ENCODE measurements at regions not wholly inside any gene's neighbourhood (a gene's known extent, or its start where the extent isn't known, plus 50 kb on each side); places are given as distances from the start of the nearest gene placed in this dataset.

GRCh38 chrX:82912382-82912781 lies 595.7 kb upstream of the POU3F4 start:
- Histone ChIP-seq H3K4me1 (ENCODE audit: insufficient read depth, low read length) (no peaks in the 10 kb centered on the region), H3K36me3 (ENCODE audit: insufficient read depth, low read length) (no peaks in the 10 kb centered on the region), H3K9me3 (ENCODE audit: low read length) (no peaks in the 10 kb centered on the region), H3K27ac (ENCODE audit: low read depth, low read length) (no peak overlapping the region), H3K27me3 (ENCODE audit: insufficient read depth, low read length, poor library complexity, severe bottlenecking) (no peaks in the 10 kb centered on the region), H3K4me3 (ENCODE audit: low read length) (no peak overlapping the region)
- POLR2A ChIA-PET, result no interaction called here
- no peak overlapping the region for H3K27ac Mint-ChIP-seq
- no peak for DNase-seq
- no peak overlapping the region for H3K4me3 Mint-ChIP-seq
- CTCF ChIA-PET, result no interaction called here
- no peaks in the 10 kb centered on the region for H3K27me3 Mint-ChIP-seq
- no peaks in the 10 kb centered on the region for H3K4me1 Mint-ChIP-seq
- H3K9me3 Mint-ChIP-seq, result no peaks in the 10 kb centered on the region
- no peaks in the 10 kb centered on the region for H3K36me3 Mint-ChIP-seq

DNA sequence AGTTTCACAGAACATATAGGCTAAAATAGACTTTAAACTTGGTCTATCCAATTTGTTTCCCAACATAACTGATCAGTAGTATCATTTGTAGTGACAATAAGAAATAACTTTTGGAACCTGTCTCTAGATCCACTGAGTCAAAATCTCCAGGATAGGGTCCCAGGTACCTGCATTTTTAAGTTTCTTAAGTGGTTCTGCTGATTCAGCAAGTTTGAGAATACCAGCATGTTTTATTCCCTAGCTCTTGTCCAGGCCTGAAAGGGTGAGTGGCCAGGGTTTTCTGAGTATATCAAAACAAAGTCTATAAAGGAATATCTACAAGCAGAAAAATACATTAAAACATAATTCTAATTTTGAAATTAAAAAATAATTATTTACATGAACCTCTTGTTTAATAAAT lies 573.1 kb upstream of the POU3F4 start:
- DNase-seq, result no peak
- H3K4me3 Mint-ChIP-seq, result no peak overlapping the region
- no peaks in the 10 kb centered on the region for H3K4me1 Mint-ChIP-seq
- Histone ChIP-seq H3K27ac (ENCODE audit: low read depth, low read length) (no peak overlapping the region), H3K4me1 (ENCODE audit: insufficient read depth, low read length) (no peaks in the 10 kb centered on the region), H3K27me3 (ENCODE audit: insufficient read depth, low read length, poor library complexity, severe bottlenecking) (no peaks in the 10 kb centered on the region), H3K9me3 (ENCODE audit: low read length) (no peaks in the 10 kb centered on the region), H3K4me3 (ENCODE audit: low read length) (no peak overlapping the region), H3K36me3 (ENCODE audit: insufficient read depth, low read length) (no peaks in the 10 kb centered on the region)
- H3K36me3 Mint-ChIP-seq, result no peaks in the 10 kb centered on the region
- peaks cover 0 to 2% (median 0%) of the 10 kb centered on the region in 5 donors for H3K9me3 Mint-ChIP-seq
- POLR2A ChIA-PET, result no interaction called here
- no peak overlapping the region for H3K27ac Mint-ChIP-seq
- H3K27me3 Mint-ChIP-seq, result no peaks in the 10 kb centered on the region
- CTCF ChIA-PET, result no interaction called here

- Mint-ChIP-seq H3K27ac (no peak overlapping the region), H3K4me3 (no peak overlapping the region), H3K9me3 (peaks cover 0 to 16% (median 9%) of the 10 kb centered on the region in 5 donors), H3K4me1 (no peaks in the 10 kb centered on the region), H3K36me3 (no peaks in the 10 kb centered on the region), H3K27me3 (peaks cover 0 to 4% of the 10 kb centered on the region in 2 donors)
- Histone ChIP-seq H3K27ac (ENCODE audit: low read depth, low read length) (no peak overlapping the region), H3K27me3 (ENCODE audit: insufficient read depth, low read length, poor library complexity, severe bottlenecking) (no peaks in the 10 kb centered on the region), H3K9me3 (ENCODE audit: low read length) (no peaks in the 10 kb centered on the region), H3K4me1 (ENCODE audit: insufficient read depth, low read length) (no peaks in the 10 kb centered on the region), H3K36me3 (ENCODE audit: insufficient read depth, low read length) (no peaks in the 10 kb centered on the region), H3K4me3 (ENCODE audit: low read length) (no peak overlapping the region)
- ChIA-PET POLR2A (no interaction called here), CTCF (no interaction called here)
- no peak for DNase-seq
These were observed 562.8 kb upstream of the POU3F4 start for GRCh38 chrX:82945332-82945731.

DNA sequence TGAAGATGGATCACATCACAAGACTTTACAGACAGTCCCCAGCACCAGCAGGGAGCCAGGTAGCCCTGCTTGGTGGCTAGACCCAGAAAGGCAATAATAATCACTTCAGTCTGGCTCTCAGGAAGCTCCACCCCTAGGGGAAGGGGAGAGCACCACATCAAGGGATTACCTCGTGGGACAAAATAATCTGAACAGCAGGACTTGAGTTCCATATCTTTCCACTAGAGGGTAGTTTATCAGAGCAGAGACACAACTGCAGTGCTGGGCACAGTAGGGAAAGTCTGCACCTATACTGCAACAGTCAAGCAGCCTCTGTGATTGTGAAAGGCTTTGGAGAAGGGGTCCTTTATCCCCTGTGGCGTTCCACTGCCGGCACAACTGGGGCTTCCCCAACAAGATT lies 547.0 kb upstream of the POU3F4 start:
- peaks cover 0 to 6% (median 0%) of the 10 kb centered on the region in 5 donors for H3K9me3 Mint-ChIP-seq
- H3K4me3 Mint-ChIP-seq, result no peak overlapping the region
- Histone ChIP-seq H3K27ac (ENCODE audit: low read depth, low read length) (no peak overlapping the region), H3K9me3 (ENCODE audit: low read length) (no peaks in the 10 kb centered on the region), H3K4me1 (ENCODE audit: insufficient read depth, low read length) (no peaks in the 10 kb centered on the region), H3K27me3 (ENCODE audit: insufficient read depth, low read length, poor library complexity, severe bottlenecking) (no peaks in the 10 kb centered on the region), H3K36me3 (ENCODE audit: insufficient read depth, low read length) (no peaks in the 10 kb centered on the region), H3K4me3 (ENCODE audit: low read length) (no peak overlapping the region)
- CTCF ChIA-PET, result no interaction called here
- peaks cover 0 to 2% of the 10 kb centered on the region in 2 donors for H3K27me3 Mint-ChIP-seq
- no peaks in the 10 kb centered on the region for H3K4me1 Mint-ChIP-seq
- peak overlapping the region in 1 of 8 donors; percentile 36 for H3K27ac Mint-ChIP-seq
- DNase-seq, result no peak
- POLR2A ChIA-PET, result no interaction called here
- no peaks in the 10 kb centered on the region for H3K36me3 Mint-ChIP-seq

DNA sequence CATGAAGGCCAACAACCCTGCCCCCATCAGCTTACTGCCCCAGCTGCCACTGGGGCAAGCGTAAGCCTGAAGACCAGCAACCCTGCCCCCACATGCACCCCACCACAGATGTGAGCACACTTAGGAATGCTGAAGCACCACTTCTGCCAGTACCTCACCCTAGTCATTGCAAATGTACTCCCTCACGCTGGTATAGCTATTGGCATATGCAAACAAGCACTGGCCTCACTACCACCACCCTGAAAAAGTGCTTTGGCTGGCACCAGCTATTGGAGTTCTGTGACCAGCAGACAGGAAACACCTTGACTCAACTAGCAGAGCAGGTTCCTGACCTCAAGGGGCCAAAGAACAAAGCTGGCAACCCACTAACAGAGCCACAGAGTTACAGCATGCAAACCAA lies 534.4 kb upstream of the POU3F4 start:
- H3K27me3 ChIP-seq (ENCODE audit: insufficient read depth, low read length, poor library complexity, severe bottlenecking), result no peaks in the 10 kb centered on the region
- no peak overlapping the region for H3K4me3 Mint-ChIP-seq
- no peak overlapping the region for H3K27ac ChIP-seq (ENCODE audit: low read depth, low read length)
- H3K27me3 Mint-ChIP-seq, result peaks cover 0 to 2% of the 10 kb centered on the region in 2 donors
- H3K27ac Mint-ChIP-seq, result no peak overlapping the region
- H3K4me1 Mint-ChIP-seq, result no peaks in the 10 kb centered on the region
- ChIA-PET CTCF (no interaction called here), POLR2A (no interaction called here)
- H3K36me3 Mint-ChIP-seq, result peaks cover 0 to 2% (median 0%) of the 10 kb centered on the region in 3 donors
- H3K4me3 ChIP-seq (ENCODE audit: low read length), result no peak overlapping the region
- H3K9me3 ChIP-seq (ENCODE audit: low read length), result no peaks in the 10 kb centered on the region
- H3K9me3 Mint-ChIP-seq, result no peaks in the 10 kb centered on the region
- no peaks in the 10 kb centered on the region for H3K4me1 ChIP-seq (ENCODE audit: insufficient read depth, low read length)
- no peak for DNase-seq
- no peaks in the 10 kb centered on the region for H3K36me3 ChIP-seq (ENCODE audit: insufficient read depth, low read length)

- Mint-ChIP-seq H3K36me3 (peaks cover 0 to 1% (median 0%) of the 10 kb centered on the region in 3 donors), H3K4me3 (no peak overlapping the region), H3K27me3 (peaks cover 0 to 5% of the 10 kb centered on the region in 2 donors), H3K27ac (no peak overlapping the region), H3K4me1 (no peaks in the 10 kb centered on the region), H3K9me3 (peaks cover 0 to 3% (median 0%) of the 10 kb centered on the region in 5 donors)
- Histone ChIP-seq H3K27me3 (ENCODE audit: insufficient read depth, low read length, poor library complexity, severe bottlenecking) (no peaks in the 10 kb centered on the region), H3K4me1 (ENCODE audit: insufficient read depth, low read length) (no peaks in the 10 kb centered on the region), H3K4me3 (ENCODE audit: low read length) (no peak overlapping the region), H3K27ac (ENCODE audit: low read depth, low read length) (no peak overlapping the region), H3K36me3 (ENCODE audit: insufficient read depth, low read length) (no peaks in the 10 kb centered on the region), H3K9me3 (ENCODE audit: low read length) (no peaks in the 10 kb centered on the region)
- CTCF ChIA-PET, result no interaction called here
- POLR2A ChIA-PET, result no interaction called here
- DNase-seq, result no peak
These were observed 509.9 kb upstream of the POU3F4 start for GRCh38 chrX:82998163-82998562.

DNA sequence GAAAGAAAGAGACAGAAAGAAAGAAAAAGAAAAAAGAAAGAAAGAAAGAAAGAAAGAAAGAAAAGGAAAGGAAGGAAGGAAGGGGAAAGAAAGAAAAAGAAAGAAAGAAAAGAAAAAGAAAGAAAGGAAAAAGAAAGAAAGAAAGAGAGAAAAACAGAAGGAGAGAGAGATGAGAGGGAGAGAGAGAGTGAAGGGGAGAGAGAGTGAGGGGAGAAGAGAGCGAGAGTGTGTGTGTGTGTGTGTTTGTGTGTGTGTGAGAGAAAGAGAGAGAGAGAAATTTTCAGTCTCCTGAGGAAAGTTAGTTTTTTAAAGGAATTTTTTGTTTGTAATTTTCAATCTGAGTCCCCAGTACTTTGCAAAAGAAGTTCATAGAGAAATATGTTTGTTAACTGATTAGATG lies 504.1 kb upstream of the POU3F4 start:
- Mint-ChIP-seq H3K36me3 (peaks cover 0 to 1% (median 0%) of the 10 kb centered on the region in 3 donors), H3K4me3 (no peak overlapping the region), H3K27ac (no peak overlapping the region), H3K4me1 (no peaks in the 10 kb centered on the region), H3K27me3 (no peaks in the 10 kb centered on the region), H3K9me3 (peaks cover 0 to 3% (median 0%) of the 10 kb centered on the region in 5 donors)
- no peaks in the 10 kb centered on the region for H3K4me1 ChIP-seq (ENCODE audit: insufficient read depth, low read length)
- no peaks in the 10 kb centered on the region for H3K36me3 ChIP-seq (ENCODE audit: insufficient read depth, low read length)
- POLR2A ChIA-PET, result no interaction called here
- H3K4me3 ChIP-seq (ENCODE audit: low read length), result no peak overlapping the region
- no peak for DNase-seq
- no peaks in the 10 kb centered on the region for H3K9me3 ChIP-seq (ENCODE audit: low read length)
- CTCF ChIA-PET, result no interaction called here
- H3K27me3 ChIP-seq (ENCODE audit: insufficient read depth, low read length, poor library complexity, severe bottlenecking), result no peaks in the 10 kb centered on the region
- no peak overlapping the region for H3K27ac ChIP-seq (ENCODE audit: low read depth, low read length)

DNA sequence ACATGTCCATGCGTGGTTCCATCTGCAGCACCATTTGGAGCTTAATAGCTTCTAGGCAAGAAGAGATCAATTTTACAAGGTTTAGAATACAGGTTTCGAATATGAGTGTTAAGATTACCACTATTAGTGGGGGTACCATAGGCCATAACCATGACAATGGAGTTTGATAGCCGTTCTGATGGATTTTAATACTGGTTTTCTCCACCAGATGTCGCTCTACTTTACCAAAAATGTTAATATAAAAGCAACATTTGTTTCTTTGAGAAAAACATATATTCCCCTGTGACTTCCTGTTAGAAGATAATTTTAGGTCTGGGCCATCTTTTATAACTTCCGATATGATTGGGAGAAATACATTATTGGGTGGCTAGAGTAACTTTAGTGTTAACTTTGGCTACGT lies 499.7 kb upstream of the POU3F4 start:
- no peak for DNase-seq
- no peaks in the 10 kb centered on the region for H3K4me1 ChIP-seq (ENCODE audit: insufficient read depth, low read length)
- H3K9me3 Mint-ChIP-seq, result peaks cover 0 to 2% (median 0%) of the 10 kb centered on the region in 5 donors
- no peaks in the 10 kb centered on the region for H3K36me3 Mint-ChIP-seq
- H3K27ac ChIP-seq (ENCODE audit: low read depth, low read length), result no peak overlapping the region
- no peaks in the 10 kb centered on the region for H3K4me1 Mint-ChIP-seq
- H3K4me3 Mint-ChIP-seq, result no peak overlapping the region
- H3K27me3 Mint-ChIP-seq, result no peaks in the 10 kb centered on the region
- POLR2A ChIA-PET, result no interaction called here
- H3K4me3 ChIP-seq (ENCODE audit: low read length), result no peak overlapping the region
- no peaks in the 10 kb centered on the region for H3K27me3 ChIP-seq (ENCODE audit: insufficient read depth, low read length, poor library complexity, severe bottlenecking)
- CTCF ChIA-PET, result no interaction called here
- no peaks in the 10 kb centered on the region for H3K9me3 ChIP-seq (ENCODE audit: low read length)
- no peaks in the 10 kb centered on the region for H3K36me3 ChIP-seq (ENCODE audit: insufficient read depth, low read length)
- no peak overlapping the region for H3K27ac Mint-ChIP-seq

GRCh38 chrX:83019258-83019657 lies 488.8 kb upstream of the POU3F4 start:
- Histone ChIP-seq H3K27ac (ENCODE audit: low read depth, low read length) (no peak overlapping the region), H3K36me3 (ENCODE audit: insufficient read depth, low read length) (no peaks in the 10 kb centered on the region), H3K27me3 (ENCODE audit: insufficient read depth, low read length, poor library complexity, severe bottlenecking) (no peaks in the 10 kb centered on the region), H3K4me3 (ENCODE audit: low read length) (no peak overlapping the region), H3K9me3 (ENCODE audit: low read length) (no peaks in the 10 kb centered on the region), H3K4me1 (ENCODE audit: insufficient read depth, low read length) (no peaks in the 10 kb centered on the region)
- POLR2A ChIA-PET, result no interaction called here
- Mint-ChIP-seq H3K27me3 (peaks cover 0 to 3% of the 10 kb centered on the region in 2 donors), H3K36me3 (no peaks in the 10 kb centered on the region), H3K4me1 (no peaks in the 10 kb centered on the region), H3K4me3 (no peak overlapping the region), H3K27ac (no peak overlapping the region), H3K9me3 (peaks cover 0 to 6% (median 2%) of the 10 kb centered on the region in 5 donors)
- DNase-seq, result no peak
- CTCF ChIA-PET, result no interaction called here

Data from CD8-positive, alpha-beta memory T cell (primary cell).